Hematopoietic multipotent progenitor cell treated with erythropoietin and hydrocortisone succinate and interleukin-3 and kit ligand, for 17 days (in vitro differentiated cells): ENCODE measurements at regions not wholly inside any gene's neighbourhood (a gene's known extent, or its start where the extent isn't known, plus 50 kb on each side); places are given as distances from the start of the nearest gene placed in this dataset.
"Not testable (repeated sequence)": the region's sequence is repeated elsewhere in the genome, so short reads cannot be mapped to it uniquely, and the experiment has no call there.

ENCODE experiments used
- DNase-seq: peaks from one replicate; pipeline ENCODE4 v3.0.0-alpha.2; 2015; ENCODE audit warnings: low spot score

GRCh38 chr3:88000853-88001252, 58.0 kb downstream of the CGGBP1 start:
- peak; percentile 7 for DNase-seq

GRCh38 chr3:87997966-87998365, 60.8 kb downstream of the CGGBP1 start:
- DNase-seq, result no peak

- DNase-seq, result no peak
Observed at GRCh38 chr3:87997298-87997697, 61.5 kb downstream of the CGGBP1 start.

- no peak for DNase-seq
Observed at GRCh38 chr3:87996882-87997281, 61.9 kb downstream of the CGGBP1 start.

- no peak for DNase-seq
Observed at GRCh38 chr3:87993566-87993965, 65.2 kb downstream of the CGGBP1 start.

GRCh38 chr3:87987952-87988351, 70.9 kb downstream of the CGGBP1 start:
- peak; percentile 42 for DNase-seq

GRCh38 chr3:87982421-87982820, 76.4 kb downstream of the CGGBP1 start:
- no peak for DNase-seq

GRCh38 chr3:87979527-87979926, 79.3 kb downstream of the CGGBP1 start:
- peak; percentile 16 for DNase-seq

GRCh38 chr3:87977765-87978164, 81.0 kb downstream of the CGGBP1 start:
- DNase-seq, result no peak

GRCh38 chr3:87975716-87976115, 83.1 kb downstream of the CGGBP1 start:
- no peak for DNase-seq

- no peak for DNase-seq
Observed at GRCh38 chr3:87973906-87974305, 84.9 kb downstream of the CGGBP1 start.

- DNase-seq, result no peak
Observed at GRCh38 chr3:87969620-87970019, 89.2 kb downstream of the CGGBP1 start.

GRCh38 chr3:87968668-87969067, 90.1 kb downstream of the CGGBP1 start:
- DNase-seq, result no peak

- DNase-seq, result no peak
Observed at GRCh38 chr3:87958289-87958688, 100.5 kb downstream of the CGGBP1 start.

GRCh38 chr3:87957575-87957974, 101.2 kb downstream of the CGGBP1 start:
- no peak for DNase-seq

GRCh38 chr3:87949879-87950208, 109.0 kb downstream of the CGGBP1 start:
- no peak for DNase-seq

GRCh38 chr3:87949189-87949878, 109.5 kb downstream of the CGGBP1 start:
- no peak for DNase-seq

GRCh38 chr3:87946007-87946406, 112.8 kb downstream of the CGGBP1 start:
- not testable (repeated sequence) for DNase-seq

GRCh38 chr3:87942256-87942655, 116.5 kb downstream of the CGGBP1 start:
- DNase-seq, result not testable (repeated sequence)

GRCh38 chr3:87924485-87924884, 134.3 kb downstream of the CGGBP1 start:
- DNase-seq, result no peak

- DNase-seq, result no peak
Observed at GRCh38 chr3:87920549-87920948, 138.3 kb downstream of the CGGBP1 start.

GRCh38 chr3:87901141-87901540, 157.7 kb downstream of the CGGBP1 start:
- DNase-seq, result no peak

GRCh38 chr3:87900061-87900460, 158.7 kb downstream of the CGGBP1 start:
- no peak for DNase-seq

- DNase-seq, result no peak
Observed at GRCh38 chr3:87898971-87899370, 159.8 kb downstream of the CGGBP1 start.

- no peak for DNase-seq
Observed at GRCh38 chr3:87895983-87896382, 162.8 kb downstream of the CGGBP1 start.
